ENCODE measurements at regions not wholly inside any gene's neighbourhood (a gene's known extent, or its start where the extent isn't known, plus 50 kb on each side); places are given as distances from the start of the nearest gene placed in this dataset.

DNA sequence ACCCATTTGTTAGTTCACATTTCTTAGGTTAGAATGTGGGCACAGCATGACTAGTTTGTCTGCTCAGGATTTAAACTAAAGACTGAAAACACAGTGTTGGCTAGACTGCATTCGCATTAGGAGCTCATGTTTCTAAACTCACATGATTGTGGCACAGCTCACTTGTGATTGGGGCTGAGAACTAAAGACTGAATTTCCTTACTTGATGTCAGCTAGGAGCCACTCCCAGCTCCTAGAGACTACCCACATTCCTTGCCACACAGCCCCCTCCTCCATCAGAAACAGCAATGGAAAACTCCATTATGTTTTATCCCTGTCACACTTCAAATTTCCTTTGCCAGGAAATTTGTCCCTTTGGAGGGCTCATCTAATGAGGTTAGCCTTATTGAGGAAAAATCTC lies 170.2 kb upstream of the NUDT6 start:
- no peak for DNase-seq (ENCODE audit: extremely low read depth, low read depth)

DNA sequence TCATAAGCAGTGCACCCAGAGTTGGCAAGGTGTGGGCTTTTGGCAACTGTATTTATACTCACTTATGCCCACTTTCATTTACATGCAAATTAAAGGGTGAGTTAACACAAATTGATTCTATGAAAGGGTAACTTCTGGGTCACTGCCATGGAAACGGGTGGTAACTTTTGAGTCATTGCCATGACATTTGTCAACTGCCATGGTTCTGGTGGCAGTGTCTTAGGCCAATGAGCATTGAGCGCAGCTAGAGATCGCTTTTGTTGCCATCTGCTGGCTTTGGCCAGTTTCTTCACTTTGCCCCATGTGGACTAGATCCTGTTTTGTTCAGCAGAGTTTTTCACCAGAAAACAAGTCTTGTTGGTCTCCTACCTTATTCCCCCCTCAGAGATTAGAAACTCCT lies 170.8 kb upstream of the NUDT6 start:
- no peak for DNase-seq (ENCODE audit: extremely low read depth, low read depth)

GRCh38 chr4:123096038-123096437 lies 173.6 kb upstream of the NUDT6 start:
- DNase-seq (ENCODE audit: extremely low read depth, low read depth), result peak; percentile 53

DNA sequence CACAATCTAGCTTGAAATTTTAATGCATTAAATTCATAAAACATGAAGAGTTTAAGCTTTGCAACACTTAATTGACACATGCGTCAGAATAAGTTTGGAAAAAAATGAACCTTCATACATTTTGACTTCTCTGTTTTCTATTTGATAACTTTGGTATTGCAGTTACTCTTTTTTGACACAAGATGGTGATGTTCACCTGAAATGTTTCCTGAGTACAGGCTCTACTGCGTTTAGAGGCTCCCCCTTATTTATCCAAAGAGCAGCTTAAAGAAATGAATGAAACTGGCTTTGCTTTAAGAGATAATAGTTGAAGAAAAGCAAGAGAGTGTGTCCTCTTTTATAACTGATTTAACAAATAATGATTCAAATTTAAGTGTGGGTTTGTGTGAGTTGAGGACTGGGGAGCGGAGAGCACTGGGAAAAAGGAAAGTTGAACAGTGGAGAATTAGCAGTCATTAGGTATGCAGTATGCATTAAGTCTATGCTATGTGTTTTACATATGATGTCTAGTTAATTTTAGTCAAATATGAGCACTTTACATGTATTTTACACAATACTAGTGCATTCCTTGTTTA lies 180.6 kb upstream of the NUDT6 start:
- DNase-seq (ENCODE audit: extremely low read depth, low read depth), result peak; percentile 9

DNA sequence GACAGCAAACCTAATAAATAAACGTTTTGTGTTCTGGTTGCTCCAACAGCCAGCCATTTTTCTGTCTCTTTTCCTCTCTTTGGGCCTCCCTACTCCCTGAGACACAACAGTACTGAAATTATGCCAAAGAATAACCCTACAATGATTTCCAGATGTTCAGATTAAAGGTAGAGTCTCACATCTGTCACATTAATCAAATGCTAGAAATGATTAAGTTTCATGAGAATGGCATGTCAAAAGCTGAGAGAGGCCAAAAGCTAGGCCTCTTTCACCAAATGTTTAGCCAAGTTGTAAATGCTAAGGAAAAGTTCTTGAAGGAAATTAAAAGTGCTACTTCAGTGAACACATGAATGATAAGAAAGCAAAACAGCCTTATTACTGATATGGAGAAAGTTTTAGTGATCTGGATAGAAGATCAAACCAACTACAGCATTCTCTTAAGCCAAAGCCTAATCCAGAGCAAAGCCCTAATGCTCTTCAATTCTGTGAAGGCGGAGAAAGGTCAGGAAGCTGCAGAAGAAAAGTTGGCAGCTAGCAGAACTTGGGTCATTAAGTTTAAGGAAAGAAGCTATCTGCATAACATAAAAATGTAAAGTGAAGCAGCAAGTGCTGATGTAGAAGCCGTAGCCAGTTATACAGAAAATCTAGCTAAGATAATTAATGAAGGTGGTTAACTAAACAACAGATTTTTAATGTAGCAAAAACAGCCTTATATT lies 182.1 kb upstream of the NUDT6 start:
- no peak for DNase-seq (ENCODE audit: extremely low read depth, low read depth)

DNA sequence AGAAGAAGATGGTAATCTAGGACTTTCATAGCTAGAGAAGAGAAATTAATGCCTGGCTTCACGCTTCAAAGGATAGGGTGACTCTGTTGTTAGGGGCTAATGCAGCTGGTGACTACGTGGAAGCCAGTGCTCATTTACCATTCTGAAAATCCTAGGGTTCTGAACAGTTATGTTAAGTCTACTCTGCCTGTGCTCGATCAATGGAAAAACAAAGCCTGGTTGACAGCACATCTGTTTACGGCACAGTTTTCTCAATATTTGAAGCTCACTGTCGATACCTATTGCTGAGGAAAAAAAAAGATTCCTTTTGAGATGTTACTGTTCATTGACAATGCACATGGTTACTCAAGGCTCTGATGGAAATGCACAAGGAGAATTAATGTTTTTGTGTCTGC lies 182.6 kb upstream of the NUDT6 start:
- no peak for DNase-seq (ENCODE audit: extremely low read depth, low read depth)

DNA sequence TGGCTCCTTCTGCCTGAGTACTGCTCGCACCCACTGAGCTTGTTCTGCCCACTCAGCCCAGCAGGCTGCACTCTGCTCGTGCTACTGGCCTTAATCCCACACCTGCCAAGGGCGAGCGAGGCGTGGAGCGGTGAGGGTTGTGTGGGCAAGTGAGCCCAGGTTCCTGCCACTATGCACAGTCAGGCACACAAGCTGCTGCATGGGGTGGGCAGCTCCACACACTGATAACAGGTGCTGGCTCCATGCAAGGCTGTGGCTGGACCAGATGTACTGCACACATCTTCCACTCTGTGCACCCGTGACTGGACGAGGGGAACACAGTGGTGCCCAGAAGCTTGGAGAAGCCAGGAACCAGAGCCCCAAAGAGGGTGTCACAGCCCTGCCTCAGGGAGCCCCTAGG lies 184.3 kb upstream of the NUDT6 start:
- no peak for DNase-seq (ENCODE audit: extremely low read depth, low read depth)

DNA sequence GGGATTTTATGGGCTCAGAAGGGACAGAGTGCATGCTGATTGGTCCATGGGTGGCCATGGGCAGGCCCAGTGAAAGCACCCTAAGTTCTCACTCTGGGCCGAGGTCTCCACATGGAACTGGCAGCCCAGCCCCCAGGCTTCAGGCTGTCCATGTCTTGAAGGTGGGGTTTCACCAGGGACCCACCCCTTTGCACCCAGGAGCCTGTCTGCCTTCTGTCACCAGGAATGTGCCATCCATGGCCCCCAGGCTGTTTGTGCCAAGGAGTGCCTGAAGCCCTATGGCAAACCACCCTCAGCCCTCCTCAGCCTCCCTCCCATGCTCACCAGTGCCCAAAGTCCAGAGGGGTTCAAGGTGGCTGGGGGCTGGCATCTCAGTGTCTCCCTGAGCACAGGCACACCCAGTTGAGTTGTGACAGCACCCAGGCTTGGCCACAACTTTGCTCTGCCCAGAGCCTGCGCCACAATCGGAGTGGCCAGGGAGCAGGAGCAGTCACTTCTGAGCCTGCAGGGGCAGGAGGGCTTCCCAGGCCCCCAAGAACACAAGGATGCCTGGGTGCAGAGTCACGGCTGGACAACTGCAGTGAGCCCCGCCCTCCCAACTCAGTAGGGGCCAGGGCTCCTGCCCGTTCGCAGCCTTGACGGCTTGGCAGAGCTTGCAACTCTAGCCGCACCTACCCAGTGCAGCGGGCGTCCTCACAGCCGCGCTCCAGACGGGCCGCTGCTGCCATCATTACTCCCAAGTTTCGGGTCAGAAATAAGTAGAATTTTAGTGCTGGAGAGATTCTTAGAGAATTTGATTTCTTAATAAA lies 185.3 kb upstream of the NUDT6 start:
- no peak for DNase-seq (ENCODE audit: extremely low read depth, low read depth)

GRCh38 chr4:123109139-123109538 lies 186.7 kb upstream of the NUDT6 start:
- no peak for DNase-seq (ENCODE audit: extremely low read depth, low read depth)

DNA sequence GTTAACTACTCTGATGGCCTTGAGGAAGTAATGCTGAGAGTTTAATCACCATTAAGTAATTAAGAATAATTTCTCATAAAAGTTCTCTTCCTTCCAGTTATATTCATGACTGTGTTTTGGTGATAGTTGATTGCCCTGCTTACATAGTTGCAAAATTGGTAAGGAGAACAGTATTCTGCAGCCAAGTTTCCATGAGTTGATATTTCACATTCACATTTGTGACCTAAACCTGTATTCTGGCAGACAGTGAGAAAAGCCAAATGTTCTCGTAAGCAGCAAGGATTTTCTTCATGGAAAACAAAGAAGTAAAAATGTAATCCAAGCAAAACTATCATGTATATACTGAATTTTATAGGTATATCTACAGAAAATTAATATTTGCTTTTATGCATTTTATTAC lies 187.8 kb upstream of the NUDT6 start:
- DNase-seq (ENCODE audit: extremely low read depth, low read depth), result no peak

GRCh38 chr4:123110685-123111084 lies 188.3 kb upstream of the NUDT6 start:
- DNase-seq (ENCODE audit: extremely low read depth, low read depth), result no peak

GRCh38 chr4:123113155-123113554 lies 190.8 kb upstream of the NUDT6 start:
- DNase-seq (ENCODE audit: extremely low read depth, low read depth), result no peak

DNA sequence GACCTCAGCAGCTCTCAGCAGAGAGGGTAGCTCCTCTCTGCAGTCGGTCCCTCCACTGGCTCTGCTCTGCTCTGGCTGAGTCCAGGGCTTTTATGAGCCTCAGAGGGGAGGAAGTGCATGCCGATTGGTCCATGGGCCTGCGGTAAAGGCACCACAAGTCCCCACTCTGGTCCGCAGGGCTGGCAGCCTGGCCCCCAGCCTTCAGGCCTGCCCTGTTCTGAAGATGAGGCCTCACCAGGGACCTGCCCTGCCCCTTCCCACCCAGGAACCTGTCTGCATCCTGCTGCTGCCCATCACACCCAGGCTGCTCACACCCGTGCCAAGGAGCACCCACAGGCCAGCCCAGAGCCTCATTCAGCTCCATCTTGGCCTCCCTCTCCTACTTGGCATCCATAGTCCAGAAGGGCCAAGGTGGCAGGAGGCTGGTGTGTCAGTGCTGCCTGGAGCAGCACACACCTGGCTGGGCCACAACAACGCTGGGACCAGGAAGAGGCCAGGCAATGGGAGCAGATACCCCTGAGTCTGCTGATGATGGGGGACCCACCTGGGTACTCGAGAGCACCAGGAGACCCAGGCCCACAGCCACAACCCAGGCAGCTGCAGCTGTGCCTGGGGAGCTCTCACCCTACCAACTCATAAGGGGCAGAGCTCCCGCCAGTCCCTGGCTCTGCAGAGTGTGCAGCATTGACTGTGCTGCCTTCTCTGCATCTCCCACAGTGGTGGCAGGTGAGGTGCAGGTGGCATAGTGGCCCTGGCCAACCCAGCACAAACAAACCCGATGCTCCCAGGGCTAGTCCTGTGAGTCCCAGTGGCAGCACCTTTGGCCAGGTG lies 191.9 kb upstream of the NUDT6 start:
- DNase-seq (ENCODE audit: extremely low read depth, low read depth), result no peak

- no peak for DNase-seq (ENCODE audit: extremely low read depth, low read depth)
These were observed 192.7 kb upstream of the NUDT6 start for GRCh38 chr4:123114915-123115756.

GRCh38 chr4:123116412-123116811 lies 194.0 kb upstream of the NUDT6 start:
- DNase-seq (ENCODE audit: extremely low read depth, low read depth), result no peak

- DNase-seq (ENCODE audit: extremely low read depth, low read depth), result peak; percentile 6
These were observed 198.1 kb upstream of the NUDT6 start for GRCh38 chr4:123120473-123120872.

- no peak for DNase-seq (ENCODE audit: extremely low read depth, low read depth)
These were observed 199.0 kb upstream of the NUDT6 start for GRCh38 chr4:123121241-123121907.

- no peak for DNase-seq (ENCODE audit: extremely low read depth, low read depth)
These were observed 203.1 kb upstream of the NUDT6 start for GRCh38 chr4:123125477-123125876.

GRCh38 chr4:123127218-123127617 lies 204.8 kb upstream of the NUDT6 start:
- DNase-seq (ENCODE audit: extremely low read depth, low read depth), result no peak

DNA sequence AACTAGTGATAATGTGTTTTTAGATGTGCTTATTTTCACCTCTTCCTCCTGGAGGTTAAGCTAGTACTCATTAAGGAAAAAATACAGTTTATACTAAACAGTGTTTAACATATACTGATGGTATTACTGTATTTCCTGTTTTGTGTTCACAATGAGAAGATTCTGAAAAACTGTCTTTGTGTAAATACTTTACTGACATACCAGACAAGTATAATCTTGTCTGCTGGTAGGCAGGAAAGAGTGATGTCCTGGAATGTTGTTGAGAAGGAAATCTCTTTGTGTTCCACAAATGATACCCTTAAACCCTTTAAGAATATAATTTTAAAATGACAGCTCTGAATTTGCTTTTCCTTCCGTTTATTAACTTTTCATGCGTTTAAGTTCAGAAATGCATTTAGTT lies 205.5 kb upstream of the NUDT6 start:
- DNase-seq (ENCODE audit: extremely low read depth, low read depth), result no peak
